H1 (cell line): ENCODE measurements at regions not wholly inside any gene's neighbourhood (a gene's known extent, or its start where the extent isn't known, plus 50 kb on each side); places are given as distances from the start of the nearest gene placed in this dataset.

Experiments used
- EGR1 ChIP-seq: IDR thresholded peaks from 2 replicates; pipeline ENCODE4 v1.6.1; 2011; ENCODE audit warnings: low read depth, low read length, borderline replicate concordance
- KDM1A ChIP-seq: fragments of 200-600, 300-600 bp; sonication (generic); IDR thresholded peaks from 2 replicates; pipeline ENCODE4 v1.7.1; 2016; ENCODE audit warnings: mild to moderate bottlenecking, low read length, borderline replicate concordance

DNA sequence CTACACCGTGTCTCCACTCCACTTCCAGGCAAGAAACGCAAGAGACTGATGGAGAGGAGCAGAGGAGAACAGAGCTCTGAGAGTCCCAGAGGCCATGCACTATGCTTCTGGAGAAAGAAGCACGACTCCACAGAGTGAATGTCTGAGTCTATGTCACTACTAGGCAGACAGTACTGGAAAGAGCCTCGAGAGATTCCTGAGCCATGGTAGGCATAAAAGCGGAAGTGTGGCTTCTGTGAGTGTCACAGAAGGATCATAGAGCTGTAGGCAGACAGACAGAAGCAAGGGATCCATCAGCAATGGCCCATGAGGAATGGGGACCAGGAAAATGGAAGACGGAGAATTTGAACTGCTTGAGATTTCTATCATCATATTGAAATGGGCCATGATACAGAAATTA lies 542.6 kb downstream of the ZEB2 start (continued):
- TF ChIP-seq EGR1 (no peak), KDM1A (no peak)
- TF ChIP-seq, all 59 proteins: peak for 0
